ENCODE measurements at regions not wholly inside any gene's neighbourhood (a gene's known extent, or its start where the extent isn't known, plus 50 kb on each side); places are given as distances from the start of the nearest gene placed in this dataset.

DNA sequence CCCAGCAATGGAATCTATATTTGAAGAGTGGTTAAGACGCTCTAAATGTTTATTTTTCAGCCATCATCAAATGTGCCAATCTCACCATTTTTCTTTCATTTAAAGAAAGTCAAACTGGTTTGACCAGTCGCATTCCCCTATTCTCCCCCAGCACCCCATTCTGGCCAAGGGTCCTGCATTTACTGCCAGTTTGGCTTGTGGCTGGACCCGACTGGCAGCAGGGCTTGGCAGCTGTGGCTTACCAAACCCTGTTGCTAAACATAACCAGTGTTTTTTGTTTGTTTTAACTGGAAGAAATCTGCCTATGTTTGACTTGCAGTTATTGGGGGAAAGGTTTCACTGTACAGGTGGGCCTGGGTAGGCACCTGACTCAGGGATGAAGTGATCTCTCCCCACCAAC lies 116.3 kb downstream of the CYP26A1 start:
- TF ChIP-seq, protein P1, sequence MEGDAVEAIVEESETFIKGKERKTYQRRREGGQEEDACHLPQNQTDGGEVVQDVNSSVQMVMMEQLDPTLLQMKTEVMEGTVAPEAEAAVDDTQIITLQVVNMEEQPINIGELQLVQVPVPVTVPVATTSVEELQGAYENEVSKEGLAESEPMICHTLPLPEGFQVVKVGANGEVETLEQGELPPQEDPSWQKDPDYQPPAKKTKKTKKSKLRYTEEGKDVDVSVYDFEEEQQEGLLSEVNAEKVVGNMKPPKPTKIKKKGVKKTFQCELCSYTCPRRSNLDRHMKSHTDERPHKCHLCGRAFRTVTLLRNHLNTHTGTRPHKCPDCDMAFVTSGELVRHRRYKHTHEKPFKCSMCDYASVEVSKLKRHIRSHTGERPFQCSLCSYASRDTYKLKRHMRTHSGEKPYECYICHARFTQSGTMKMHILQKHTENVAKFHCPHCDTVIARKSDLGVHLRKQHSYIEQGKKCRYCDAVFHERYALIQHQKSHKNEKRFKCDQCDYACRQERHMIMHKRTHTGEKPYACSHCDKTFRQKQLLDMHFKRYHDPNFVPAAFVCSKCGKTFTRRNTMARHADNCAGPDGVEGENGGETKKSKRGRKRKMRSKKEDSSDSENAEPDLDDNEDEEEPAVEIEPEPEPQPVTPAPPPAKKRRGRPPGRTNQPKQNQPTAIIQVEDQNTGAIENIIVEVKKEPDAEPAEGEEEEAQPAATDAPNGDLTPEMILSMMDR (IDR thresholded peaks at IDR 0.05; ENCODE audit: poor library complexity, severe bottlenecking): no peak
- TF ChIP-seq TAF1 (IDR thresholded peaks at IDR 0.05; ENCODE audit: low read depth): no peak
- TF ChIP-seq EZH2 (IDR thresholded peaks at IDR 0.05; ENCODE audit: borderline replicate concordance, insufficient read depth, low read length, poor library complexity, severe bottlenecking): no peak
- TF ChIP-seq POLR2AphosphoS5 (IDR thresholded peaks at IDR 0.05): no peak
- TF ChIP-seq MXI1 (conservative IDR thresholded peaks at IDR 0.05; ENCODE audit: poor library complexity, severe bottlenecking): no peak
- no peak for TF ChIP-seq EP300 (conservative IDR thresholded peaks at IDR 0.05; ENCODE audit: poor library complexity, severe bottlenecking)
- TF ChIP-seq, protein P2, sequence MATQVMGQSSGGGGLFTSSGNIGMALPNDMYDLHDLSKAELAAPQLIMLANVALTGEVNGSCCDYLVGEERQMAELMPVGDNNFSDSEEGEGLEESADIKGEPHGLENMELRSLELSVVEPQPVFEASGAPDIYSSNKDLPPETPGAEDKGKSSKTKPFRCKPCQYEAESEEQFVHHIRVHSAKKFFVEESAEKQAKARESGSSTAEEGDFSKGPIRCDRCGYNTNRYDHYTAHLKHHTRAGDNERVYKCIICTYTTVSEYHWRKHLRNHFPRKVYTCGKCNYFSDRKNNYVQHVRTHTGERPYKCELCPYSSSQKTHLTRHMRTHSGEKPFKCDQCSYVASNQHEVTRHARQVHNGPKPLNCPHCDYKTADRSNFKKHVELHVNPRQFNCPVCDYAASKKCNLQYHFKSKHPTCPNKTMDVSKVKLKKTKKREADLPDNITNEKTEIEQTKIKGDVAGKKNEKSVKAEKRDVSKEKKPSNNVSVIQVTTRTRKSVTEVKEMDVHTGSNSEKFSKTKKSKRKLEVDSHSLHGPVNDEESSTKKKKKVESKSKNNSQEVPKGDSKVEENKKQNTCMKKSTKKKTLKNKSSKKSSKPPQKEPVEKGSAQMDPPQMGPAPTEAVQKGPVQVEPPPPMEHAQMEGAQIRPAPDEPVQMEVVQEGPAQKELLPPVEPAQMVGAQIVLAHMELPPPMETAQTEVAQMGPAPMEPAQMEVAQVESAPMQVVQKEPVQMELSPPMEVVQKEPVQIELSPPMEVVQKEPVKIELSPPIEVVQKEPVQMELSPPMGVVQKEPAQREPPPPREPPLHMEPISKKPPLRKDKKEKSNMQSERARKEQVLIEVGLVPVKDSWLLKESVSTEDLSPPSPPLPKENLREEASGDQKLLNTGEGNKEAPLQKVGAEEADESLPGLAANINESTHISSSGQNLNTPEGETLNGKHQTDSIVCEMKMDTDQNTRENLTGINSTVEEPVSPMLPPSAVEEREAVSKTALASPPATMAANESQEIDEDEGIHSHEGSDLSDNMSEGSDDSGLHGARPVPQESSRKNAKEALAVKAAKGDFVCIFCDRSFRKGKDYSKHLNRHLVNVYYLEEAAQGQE (IDR thresholded peaks at IDR 0.05; ENCODE audit: borderline replicate concordance): no peak
- TF ChIP-seq RAD21 (conservative IDR thresholded peaks at IDR 0.05): no peak
- TF ChIP-seq SMC3 (conservative IDR thresholded peaks at IDR 0.05; ENCODE audit: poor library complexity): no peak

All from neural cell (in vitro differentiated cells).